ENCODE measurements at regions not wholly inside any gene's neighbourhood (a gene's known extent, or its start where the extent isn't known, plus 50 kb on each side); places are given as distances from the start of the nearest gene placed in this dataset.

- Histone ChIP-seq H3K9me3 (ENCODE audit: insufficient read depth, low read depth, low read length) (no peaks in the 10 kb centered on the region), H3K4me1 (ENCODE audit: insufficient read depth, low read length) (no peaks in the 10 kb centered on the region), H3K79me2 (ENCODE audit: insufficient read depth, low read length) (no peaks in the 10 kb centered on the region), H3K4me3 (ENCODE audit: insufficient read depth, low read depth, low read length) (no peak overlapping the region), H3K27ac (ENCODE audit: low read depth, low read length) (no peak overlapping the region), H3K4me2 (ENCODE audit: low read length) (no peak overlapping the region), H4K20me1 (ENCODE audit: insufficient read depth, low read length) (no peaks in the 10 kb centered on the region), H2AFZ (ENCODE audit: low read depth, low read length) (no peak overlapping the region), H3K36me3 (ENCODE audit: insufficient read depth, low read length) (no peaks in the 10 kb centered on the region), H3K9ac (ENCODE audit: low read length) (no peak overlapping the region), H3K27me3 (ENCODE audit: insufficient read depth, low read length) (no peaks in the 10 kb centered on the region)
- no peaks in the 10 kb centered on the region for H3K36me3 Mint-ChIP-seq (ENCODE audit: low read depth, unreplicated experiment)
- TF ChIP-seq EZH2 (IDR thresholded peaks at IDR 0.05; ENCODE audit: insufficient read depth, low read length) (no peak), CTCF (IDR thresholded peaks at IDR 0.05; ENCODE audit: insufficient read depth, low read depth, low read length) (no peak)
- H3K4me1 Mint-ChIP-seq (ENCODE audit: low read depth, unreplicated experiment): no peaks in the 10 kb centered on the region
- FAIRE-seq (no peak), DNase-seq (ENCODE audit: low read depth) (no peak)
- H3K4me3 Mint-ChIP-seq (ENCODE audit: unreplicated experiment): no peak overlapping the region
- H3K27me3 Mint-ChIP-seq (ENCODE audit: low read depth, unreplicated experiment): no peaks in the 10 kb centered on the region
- no peak overlapping the region for H3K27ac Mint-ChIP-seq (ENCODE audit: unreplicated experiment)
- H3K9me3 Mint-ChIP-seq (ENCODE audit: unreplicated experiment): no peaks in the 10 kb centered on the region
Observed at GRCh38 chr2:166677996-166678395, 183.9 kb upstream of the SCN7A start.

- H3K9ac ChIP-seq (ENCODE audit: low read length): no peak overlapping the region
- TF ChIP-seq EZH2 (IDR thresholded peaks at IDR 0.05; ENCODE audit: insufficient read depth, low read length): no peak
- TF ChIP-seq CTCF (IDR thresholded peaks at IDR 0.05; ENCODE audit: insufficient read depth, low read depth, low read length): no peak
- no peaks in the 10 kb centered on the region for H3K36me3 ChIP-seq (ENCODE audit: insufficient read depth, low read length)
- Mint-ChIP-seq H3K36me3 (ENCODE audit: low read depth, unreplicated experiment) (no peaks in the 10 kb centered on the region), H3K27ac (ENCODE audit: unreplicated experiment) (no peak overlapping the region), H3K27me3 (ENCODE audit: low read depth, unreplicated experiment) (no peaks in the 10 kb centered on the region), H3K4me1 (ENCODE audit: low read depth, unreplicated experiment) (no peaks in the 10 kb centered on the region), H3K9me3 (ENCODE audit: unreplicated experiment) (no peaks in the 10 kb centered on the region), H3K4me3 (ENCODE audit: unreplicated experiment) (no peak overlapping the region)
- DNase-seq (ENCODE audit: low read depth) (no peak), FAIRE-seq (no peak)
- H3K27ac ChIP-seq (ENCODE audit: low read depth, low read length): no peak overlapping the region
- H4K20me1 ChIP-seq (ENCODE audit: insufficient read depth, low read length): no peaks in the 10 kb centered on the region
- H3K9me3 ChIP-seq (ENCODE audit: insufficient read depth, low read depth, low read length): no peaks in the 10 kb centered on the region
- no peak overlapping the region for H3K4me3 ChIP-seq (ENCODE audit: insufficient read depth, low read depth, low read length)
- H3K27me3 ChIP-seq (ENCODE audit: insufficient read depth, low read length): no peaks in the 10 kb centered on the region
- no peaks in the 10 kb centered on the region for H3K4me1 ChIP-seq (ENCODE audit: insufficient read depth, low read length)
- no peak overlapping the region for H2AFZ ChIP-seq (ENCODE audit: low read depth, low read length)
- no peak overlapping the region for H3K4me2 ChIP-seq (ENCODE audit: low read length)
- H3K79me2 ChIP-seq (ENCODE audit: insufficient read depth, low read length): no peaks in the 10 kb centered on the region
Observed at GRCh38 chr2:166676716-166677115, 182.7 kb upstream of the SCN7A start.

DNA sequence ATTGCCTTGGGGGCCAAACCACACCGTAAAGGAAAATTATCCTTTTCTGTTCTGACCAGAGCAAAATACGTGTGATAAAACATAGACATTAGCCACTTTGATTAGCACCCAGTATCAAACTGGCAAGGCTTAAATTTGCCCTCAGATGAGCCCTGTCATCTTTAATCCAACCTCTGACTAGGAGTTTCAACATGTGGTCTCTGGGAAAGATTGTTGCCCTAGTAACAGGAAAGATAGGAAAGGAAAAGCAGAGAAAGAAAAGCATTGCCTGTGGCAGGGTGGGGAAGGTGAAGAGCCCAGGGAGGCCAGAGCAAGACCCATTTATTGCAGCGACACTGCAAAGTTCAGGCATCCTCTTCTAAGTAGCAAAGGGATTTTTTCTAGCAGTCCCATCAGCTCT lies 181.5 kb upstream of the SCN7A start:
- H3K4me3 ChIP-seq (ENCODE audit: insufficient read depth, low read depth, low read length): no peak overlapping the region
- FAIRE-seq (no peak), DNase-seq (ENCODE audit: low read depth) (no peak)
- H3K9me3 ChIP-seq (ENCODE audit: insufficient read depth, low read depth, low read length): no peaks in the 10 kb centered on the region
- H3K4me2 ChIP-seq (ENCODE audit: low read length): no peak overlapping the region
- H2AFZ ChIP-seq (ENCODE audit: low read depth, low read length): no peak overlapping the region
- TF ChIP-seq EZH2 (IDR thresholded peaks at IDR 0.05; ENCODE audit: insufficient read depth, low read length): no peak
- no peak for TF ChIP-seq CTCF (IDR thresholded peaks at IDR 0.05; ENCODE audit: insufficient read depth, low read depth, low read length)
- Mint-ChIP-seq H3K27me3 (ENCODE audit: low read depth, unreplicated experiment) (no peaks in the 10 kb centered on the region), H3K36me3 (ENCODE audit: low read depth, unreplicated experiment) (no peaks in the 10 kb centered on the region), H3K4me1 (ENCODE audit: low read depth, unreplicated experiment) (no peaks in the 10 kb centered on the region), H3K9me3 (ENCODE audit: unreplicated experiment) (no peaks in the 10 kb centered on the region), H3K27ac (ENCODE audit: unreplicated experiment) (no peak overlapping the region), H3K4me3 (ENCODE audit: unreplicated experiment) (no peak overlapping the region)
- no peak overlapping the region for H3K27ac ChIP-seq (ENCODE audit: low read depth, low read length)
- no peaks in the 10 kb centered on the region for H3K79me2 ChIP-seq (ENCODE audit: insufficient read depth, low read length)
- H3K36me3 ChIP-seq (ENCODE audit: insufficient read depth, low read length): no peaks in the 10 kb centered on the region
- no peaks in the 10 kb centered on the region for H3K27me3 ChIP-seq (ENCODE audit: insufficient read depth, low read length)
- H3K4me1 ChIP-seq (ENCODE audit: insufficient read depth, low read length): no peaks in the 10 kb centered on the region
- no peak overlapping the region for H3K9ac ChIP-seq (ENCODE audit: low read length)
- H4K20me1 ChIP-seq (ENCODE audit: insufficient read depth, low read length): no peaks in the 10 kb centered on the region
